CD1c-positive myeloid dendritic cell (primary cell): ENCODE measurements at regions not wholly inside any gene's neighbourhood (a gene's known extent, or its start where the extent isn't known, plus 50 kb on each side); places are given as distances from the start of the nearest gene placed in this dataset.

ENCODE experiments used
- DNase-seq: peaks from one replicate; pipeline ENCODE4 v3.0.0-alpha.2; 2016; ENCODE audit errors: extremely low spot score

DNA sequence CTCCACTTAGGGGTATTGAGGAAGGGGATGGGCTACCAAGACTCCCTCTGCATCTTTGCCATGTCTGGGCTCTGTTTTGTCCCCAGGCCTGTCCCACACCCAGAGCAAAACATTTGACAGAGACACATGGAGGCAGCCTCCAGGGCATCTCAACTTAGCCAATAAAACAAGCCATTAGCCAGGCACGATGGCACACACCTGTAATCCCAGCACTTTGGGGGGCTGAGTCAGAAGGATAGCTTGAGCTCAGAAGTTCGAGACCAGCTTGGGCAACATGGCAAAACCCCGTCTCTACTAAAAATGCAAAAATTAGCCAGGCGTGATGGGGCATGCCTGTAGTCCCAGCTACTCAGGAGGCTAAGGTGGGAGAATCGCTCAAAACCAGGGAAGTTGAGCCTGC, 120.3 kb upstream of the IPO9 start:
- DNase-seq = no peak

DNA sequence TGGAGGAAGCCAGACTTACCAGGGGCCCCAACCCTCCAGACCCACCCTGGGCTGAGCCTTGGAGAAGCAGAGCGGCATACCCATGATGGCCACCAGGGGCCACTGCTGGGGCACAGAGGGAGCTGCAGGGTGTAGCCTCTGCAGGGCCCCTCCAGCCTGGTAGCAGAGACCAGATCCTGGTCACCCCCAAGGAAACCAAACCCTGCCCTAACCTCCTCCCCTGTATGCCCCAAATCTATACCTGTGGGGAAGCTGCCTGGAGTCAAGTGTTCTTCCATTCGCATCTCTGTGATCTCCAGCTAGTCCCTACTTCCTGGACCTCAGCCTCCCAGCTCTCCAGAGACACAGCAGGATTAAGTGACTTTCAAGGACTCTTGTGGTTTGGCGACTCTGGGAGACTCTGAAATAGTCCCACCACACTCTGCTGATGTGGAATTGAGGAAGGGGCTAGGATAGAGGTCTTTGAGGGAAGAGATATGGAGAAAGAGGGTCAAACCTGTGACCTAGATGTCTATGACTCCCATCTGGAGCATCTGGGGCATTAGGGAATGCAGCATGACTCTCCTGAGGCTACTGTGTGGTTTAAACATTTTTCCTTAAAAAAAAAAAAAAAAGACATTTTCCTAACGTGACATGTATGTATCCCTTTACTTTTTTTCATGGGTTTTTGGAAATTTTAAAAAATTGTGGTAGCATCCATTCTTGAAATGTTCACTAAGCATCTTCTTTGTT, 119.2 kb upstream of the IPO9 start:
- peak; percentile 75 for DNase-seq

DNA sequence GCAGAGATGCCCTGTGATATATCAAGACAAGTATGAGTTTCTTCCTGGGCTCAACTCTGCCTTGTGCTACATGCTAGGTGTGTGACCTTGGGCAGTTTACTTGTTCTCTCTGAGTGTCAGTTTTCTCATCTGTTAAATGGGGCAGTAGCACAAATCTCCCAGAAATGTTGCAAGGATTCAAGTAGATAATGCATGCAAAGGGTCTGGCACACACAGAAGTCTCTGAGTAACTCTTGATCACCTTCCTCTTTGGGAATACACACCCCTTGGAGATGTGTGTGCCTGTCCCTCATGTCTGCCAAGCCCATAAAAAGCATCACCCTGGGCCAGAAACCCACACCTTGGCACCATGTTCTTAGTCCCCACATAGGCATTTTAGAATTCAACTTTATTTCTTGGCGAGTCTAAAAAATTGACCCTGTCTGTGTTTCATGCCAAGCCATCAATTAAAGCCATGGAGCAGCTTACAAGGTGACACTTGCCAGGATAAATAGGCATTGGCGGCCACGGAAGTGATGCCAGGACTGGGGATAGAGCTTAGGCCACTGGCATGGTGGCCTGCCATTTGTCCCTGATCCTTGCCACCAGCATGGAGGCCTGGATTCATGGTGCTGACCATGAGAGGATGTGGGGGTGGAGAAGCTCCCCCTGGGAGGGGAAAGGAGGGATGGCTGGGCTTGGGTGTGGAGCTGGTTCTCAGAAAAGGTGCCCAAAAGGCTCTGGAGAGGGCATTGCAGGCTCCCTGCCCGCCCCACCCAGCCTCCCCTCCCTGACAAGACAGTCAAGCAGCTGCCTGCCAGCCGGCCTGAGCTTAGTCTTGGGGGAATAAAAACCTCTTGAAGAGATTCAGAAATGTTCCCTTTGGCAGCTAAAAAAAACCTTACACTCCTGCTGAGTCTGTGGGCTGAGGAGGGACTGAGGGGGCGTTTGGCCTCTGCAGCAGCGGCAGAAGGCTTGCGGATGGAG, 118.0 kb upstream of the IPO9 start:
- peak; percentile 22 for DNase-seq

DNA sequence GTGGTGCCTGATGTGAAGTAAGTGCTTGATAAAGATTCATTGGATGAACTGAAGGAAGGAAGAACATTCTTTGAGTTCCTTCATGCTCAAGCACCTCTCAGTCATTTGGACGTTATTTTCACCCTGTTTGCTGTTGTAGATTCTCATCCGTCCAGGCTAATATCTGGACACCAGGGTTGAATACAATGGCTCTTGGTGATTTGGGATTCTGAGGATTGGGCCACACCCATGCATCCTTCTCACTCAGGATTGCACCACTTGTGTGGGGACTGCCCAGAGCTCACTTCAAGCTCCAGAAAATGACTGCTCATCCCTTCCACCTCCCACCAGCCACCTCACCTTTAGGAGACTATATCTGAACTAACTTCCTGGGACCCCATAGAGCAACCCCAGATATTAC, 117.1 kb upstream of the IPO9 start:
- DNase-seq = no peak

DNA sequence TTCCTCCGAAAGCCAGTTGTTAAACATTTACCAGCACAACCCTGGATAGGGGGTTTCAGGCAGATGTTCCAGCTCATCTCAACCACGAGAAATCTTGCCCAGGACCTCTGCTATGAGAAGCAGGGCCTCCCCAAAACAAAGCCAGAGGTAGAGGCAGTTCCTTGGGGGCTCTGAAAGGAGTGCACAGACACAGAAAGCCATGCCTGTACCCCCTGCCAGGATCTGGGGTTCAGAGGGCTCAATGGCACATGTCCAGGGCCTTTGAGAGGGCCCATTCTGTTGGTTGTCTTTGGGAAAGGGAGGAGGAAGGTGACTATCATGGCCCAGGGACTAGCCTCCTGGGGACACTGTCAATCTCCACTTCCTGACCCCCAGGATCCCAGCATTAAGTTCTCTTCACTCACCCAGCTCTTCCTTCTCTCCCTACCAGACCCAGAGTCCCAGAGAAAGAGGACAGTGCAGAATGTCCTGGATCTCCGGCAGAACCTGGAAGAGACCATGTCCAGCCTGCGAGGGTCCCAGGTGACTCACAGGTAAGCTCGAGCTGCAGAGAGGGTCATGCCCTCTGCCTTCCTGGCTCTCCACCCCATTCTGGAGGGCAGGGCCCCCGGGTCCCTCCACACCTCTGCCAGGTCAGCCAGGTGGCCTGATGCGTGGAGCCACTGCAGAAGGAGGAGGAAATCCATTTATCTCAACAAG, 116.4 kb upstream of the IPO9 start:
- no peak for DNase-seq

DNA sequence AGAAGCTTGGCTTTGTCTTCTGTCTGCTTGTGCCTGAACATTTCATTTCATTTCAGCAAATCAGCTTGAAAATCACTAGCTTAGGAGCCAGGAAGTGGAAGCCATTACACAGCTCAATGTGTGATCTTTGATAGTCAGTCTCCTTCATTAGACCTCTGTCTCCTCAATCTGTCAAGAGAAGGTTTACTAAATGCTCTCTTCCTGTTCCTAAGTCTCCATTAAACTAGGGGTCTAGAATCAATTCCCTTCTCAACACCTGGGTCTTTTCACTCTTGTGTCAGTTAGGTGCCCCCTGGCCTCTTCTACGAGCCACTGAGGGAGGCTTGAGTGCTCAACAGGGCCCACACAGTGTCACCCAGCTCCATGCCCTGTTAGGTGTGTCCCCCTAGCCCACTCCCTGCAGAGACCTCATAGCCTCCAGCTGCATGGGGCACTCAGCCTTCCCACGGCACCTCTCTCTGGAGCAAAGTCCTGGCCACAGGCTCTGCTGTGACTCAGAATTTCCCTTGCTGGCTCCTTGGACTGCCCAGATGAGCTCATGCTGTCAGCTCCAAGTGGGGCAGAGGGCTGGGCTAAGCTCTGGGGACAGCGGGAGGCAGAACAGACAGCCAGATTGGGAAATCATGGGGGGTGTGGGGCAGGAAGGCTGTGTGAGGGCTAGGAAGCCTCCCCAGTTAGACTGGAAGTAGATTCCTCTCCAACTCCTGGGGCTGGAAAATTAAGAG, 115.7 kb upstream of the IPO9 start:
- DNase-seq = peak; percentile 95

DNA sequence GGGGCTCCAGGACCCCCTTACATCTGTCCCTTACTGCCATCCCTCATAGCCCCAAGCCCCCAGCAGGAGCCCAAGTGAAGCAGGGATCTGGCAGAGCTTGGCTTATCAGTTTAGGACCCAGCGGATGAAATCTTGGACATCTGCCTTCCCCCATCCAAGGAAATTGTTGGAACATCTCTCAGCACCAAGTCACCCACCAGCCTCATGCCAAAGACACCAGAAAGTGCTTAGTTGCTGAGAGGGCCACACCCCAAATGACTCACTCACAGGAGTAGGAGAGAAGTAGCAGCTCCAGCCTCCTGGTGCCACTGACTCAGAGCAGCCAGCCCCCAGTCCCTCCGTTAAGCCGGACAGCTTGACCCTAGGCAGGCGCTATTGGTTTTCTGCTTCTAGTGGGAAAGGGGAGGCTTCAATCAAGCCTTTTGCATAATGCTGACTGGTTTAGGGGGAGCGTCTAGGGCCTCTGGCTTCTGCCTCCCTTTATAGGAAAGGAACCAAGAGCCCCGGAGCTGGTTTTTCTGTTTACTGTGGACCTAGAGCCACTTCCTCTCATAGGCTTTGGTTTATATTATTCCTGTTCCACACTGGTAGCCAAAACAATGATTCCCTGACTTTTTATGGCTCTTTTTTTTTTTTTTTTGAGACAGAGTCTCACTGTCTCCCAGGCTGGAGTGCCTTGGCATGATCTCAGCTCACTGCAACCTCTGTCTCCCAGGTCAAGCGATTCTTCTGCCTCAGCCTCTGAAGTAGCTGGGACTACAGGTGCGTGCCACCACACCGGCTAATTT, 114.2 kb upstream of the IPO9 start:
- DNase-seq = peak; percentile 94

DNA sequence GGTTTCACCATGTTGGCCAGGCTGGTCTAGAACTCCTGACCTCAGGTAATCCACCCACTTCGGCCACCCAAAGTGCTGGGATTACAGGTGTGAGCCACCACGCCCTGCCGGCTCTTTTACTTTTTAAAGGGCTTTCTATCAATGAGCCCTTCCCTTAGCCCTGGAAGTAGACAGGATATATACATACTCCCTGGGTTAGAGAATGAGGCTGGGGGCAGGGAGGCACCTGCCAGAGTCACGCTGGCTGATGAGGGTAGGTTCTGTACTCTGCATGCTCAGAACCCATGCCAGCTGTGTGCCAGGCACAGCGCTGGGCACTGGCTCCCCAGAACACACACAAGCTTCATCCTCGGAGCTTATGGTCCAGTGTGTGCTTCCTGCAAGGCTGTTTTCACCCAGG, 113.6 kb upstream of the IPO9 start:
- DNase-seq = no peak

DNA sequence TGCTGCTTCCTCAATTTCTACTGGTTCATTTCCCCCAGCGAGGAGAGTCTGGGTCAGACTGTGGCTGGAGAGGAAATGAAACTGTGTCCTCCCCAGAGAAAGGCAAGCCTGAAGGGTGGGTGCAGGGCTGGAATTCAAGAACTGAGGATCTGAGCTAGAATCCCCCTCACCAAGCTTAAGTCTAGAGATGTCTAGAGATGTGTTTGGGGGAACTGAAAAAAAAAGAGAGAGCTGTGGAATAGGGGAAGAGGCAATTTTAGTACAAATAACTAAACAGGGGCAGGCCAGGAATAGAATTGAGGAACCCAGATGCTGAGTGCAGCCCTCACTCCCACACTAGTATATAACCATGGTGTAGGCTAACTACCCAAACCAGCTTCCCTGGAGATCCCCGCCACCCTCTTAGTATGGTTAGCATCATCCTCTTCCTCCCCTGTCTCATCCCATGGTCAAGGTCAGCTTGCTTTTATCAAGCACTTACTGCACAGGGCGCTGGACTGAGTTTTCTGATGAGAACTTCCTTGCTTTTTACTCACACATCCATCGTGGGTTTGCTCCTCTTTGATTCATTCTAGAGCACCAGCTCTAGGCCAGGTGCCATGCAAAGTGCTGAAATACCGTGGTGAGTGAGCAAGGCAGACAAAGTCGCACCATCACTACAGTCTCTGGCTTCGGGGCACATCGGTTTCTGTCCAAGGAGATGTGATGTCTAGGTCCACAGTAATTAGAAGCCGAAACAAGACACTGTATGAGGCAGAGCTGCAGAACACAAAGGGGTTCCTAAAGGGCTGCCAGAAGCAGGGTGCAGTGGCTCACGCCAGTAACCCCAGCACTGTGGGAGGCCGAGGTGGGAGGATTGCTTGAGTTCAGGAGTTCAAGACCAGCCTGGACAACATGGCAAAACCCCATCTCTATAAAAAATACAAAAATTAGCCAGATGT, 112.9 kb upstream of the IPO9 start:
- peak; percentile 96 for DNase-seq

DNA sequence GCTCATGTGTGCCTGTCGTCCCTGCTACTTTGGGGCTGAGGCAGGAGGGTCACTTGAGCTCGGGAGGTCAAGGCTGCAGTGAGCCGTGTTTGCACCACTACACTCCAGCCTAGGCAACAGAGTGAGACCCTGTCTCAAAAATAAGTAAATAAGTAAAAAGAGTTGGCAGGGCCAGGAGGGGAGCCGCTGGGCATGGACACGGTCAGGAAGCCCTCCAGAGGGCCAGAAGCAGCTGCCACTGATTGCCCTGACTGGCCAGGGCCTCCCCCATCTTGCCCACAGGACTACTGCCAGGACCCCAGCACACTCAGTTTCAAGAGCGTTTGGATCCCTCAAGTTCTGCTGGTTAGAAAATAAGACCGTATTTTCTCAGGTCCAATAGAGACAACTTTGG, 112.2 kb upstream of the IPO9 start:
- DNase-seq = no peak

DNA sequence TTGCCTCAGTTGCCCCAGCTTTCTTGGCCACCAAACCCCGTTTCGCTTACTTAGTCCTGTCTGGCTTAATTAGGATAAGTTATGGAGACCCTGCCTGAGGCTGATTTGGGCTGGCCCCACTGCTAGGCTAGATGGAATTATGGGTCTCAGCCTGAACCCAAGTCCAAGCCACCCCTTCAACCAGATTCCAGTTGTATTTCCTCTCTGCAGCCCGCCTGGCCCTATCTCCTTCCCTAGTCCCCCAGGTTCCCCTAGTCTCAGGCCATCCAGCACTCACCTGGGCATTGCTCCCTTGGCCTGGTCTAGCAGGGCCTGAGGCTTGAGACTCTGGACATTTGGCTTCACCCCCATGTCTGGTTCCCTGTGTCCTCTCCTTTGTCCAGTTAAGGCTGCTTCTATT, 111.7 kb upstream of the IPO9 start:
- no peak for DNase-seq

DNA sequence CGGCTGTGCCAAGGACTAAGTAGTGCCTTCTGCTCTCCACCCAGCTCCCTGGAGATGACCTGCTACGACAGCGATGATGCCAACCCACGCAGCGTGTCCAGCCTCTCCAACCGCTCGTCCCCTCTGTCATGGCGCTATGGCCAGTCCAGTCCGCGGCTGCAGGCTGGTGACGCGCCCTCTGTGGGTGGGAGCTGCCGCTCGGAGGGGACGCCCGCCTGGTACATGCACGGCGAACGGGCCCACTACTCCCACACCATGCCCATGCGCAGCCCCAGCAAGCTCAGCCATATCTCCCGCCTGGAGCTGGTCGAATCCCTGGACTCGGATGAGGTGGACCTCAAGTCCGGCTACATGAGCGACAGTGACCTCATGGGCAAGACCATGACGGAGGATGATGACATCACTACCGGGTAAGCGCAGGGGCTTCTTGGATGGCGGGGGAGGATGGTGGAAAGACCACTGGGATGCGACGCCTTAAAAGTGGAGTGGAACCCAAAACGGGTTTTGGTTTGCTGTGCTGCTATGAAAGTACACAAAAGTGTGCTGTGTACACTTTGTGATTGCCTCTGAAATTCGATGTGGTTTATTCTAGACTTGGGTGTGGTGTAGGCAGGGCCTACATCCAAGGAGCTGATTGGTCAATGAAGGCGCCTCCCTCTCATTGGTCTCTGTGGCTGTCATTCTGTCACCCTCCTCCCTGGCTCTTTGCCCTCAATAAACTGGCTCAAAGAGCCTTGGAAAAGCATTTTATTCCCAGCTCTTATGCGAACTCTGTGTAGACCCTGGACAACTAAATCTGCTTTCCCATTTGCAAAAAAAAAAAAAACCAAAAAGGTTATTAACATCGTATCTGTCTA, 110.4 kb upstream of the IPO9 start:
- no peak for DNase-seq

DNA sequence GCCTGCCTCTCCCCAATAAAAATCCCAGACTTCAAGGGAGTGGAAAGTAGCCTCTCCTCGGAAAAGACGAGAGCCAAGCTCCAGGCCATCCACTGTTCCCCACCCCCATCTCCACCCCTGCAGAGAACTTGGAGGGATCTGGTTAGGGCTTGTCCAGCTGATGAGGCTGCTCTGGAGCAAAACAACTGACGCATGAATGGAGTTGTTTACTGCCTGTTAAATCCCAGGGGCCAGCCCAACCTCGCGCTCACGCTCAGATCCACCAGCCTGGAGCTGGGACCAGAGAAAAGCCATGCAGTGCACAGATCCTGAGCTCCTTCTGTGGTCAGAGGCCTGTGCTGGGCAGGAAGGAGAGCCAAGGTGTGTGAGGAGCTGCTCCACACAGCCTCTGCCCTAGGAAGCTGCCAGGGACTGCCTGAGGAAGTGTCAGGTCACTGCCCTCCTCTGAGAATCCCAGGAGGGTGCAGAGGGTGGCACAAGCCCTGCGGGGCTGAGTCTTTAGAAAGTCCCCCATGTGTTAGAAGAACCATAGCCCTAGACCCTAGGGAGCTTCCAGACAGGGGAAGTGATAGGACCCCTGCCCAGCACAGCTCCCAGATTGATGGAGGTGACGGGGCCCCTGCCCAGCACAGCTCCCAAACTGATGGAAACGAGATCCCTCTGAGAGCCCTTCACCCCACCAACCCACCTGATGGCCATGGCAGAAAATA, 109.0 kb upstream of the IPO9 start:
- no peak for DNase-seq

DNA sequence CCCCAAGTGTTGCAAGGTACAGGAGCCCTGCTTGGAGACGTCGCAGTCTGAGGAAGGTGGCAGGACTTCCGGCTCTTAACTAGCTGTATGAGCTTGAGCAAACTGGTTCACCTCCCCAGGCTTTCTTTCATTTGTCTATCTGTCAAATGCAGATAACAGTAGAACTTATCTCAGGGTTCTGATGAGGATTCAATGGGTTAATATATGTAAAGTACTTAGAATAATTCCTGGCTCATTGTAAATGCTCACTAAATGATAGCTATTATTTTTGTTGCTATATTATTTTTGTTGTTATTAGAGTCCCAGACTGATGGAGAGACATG, 108.5 kb upstream of the IPO9 start:
- DNase-seq = no peak

DNA sequence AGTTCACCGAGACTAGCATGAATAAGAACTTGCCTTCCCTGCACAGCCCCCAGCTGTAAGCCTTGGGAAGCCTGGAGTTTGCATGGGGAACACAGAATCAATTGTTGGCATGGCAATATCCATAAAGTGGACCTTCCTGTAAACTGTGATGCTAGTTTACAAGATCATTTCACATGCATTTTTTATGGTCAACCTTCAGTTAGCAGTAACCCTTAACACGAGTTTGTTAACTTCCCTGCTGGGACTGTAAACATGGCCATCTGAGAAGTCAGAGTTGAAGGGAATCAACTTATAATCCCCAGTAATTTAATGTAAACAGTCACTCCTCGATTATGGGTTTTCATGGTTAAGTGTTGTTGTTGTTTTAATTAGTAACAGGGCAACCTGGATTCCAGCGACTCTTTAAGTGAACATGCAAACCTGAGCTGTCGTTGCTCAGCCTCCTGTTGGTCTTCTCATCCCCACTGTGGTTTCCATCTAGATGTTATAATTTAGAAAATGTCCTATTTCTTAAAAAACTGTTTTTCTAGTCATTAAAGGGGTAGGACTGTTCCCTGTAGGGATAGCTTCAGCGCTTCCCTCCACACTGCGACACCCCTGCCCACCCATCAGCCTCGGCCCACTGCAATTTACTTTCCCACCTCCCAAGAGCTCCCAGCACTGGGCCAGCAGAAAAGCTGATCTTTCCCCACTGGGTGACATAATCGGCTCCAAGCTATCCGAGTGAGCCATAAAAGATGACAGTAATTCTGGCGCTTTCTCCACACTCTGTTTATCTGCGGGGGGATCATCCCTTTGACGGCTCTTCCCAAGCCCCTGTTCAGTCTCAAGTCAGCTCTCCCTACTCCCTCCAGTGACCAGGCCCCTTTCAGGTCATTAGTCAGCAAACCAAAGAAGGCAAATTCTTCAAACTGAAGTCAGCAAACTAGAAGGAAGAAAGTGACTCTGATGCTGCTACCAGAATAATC, 107.6 kb upstream of the IPO9 start:
- no peak for DNase-seq

DNA sequence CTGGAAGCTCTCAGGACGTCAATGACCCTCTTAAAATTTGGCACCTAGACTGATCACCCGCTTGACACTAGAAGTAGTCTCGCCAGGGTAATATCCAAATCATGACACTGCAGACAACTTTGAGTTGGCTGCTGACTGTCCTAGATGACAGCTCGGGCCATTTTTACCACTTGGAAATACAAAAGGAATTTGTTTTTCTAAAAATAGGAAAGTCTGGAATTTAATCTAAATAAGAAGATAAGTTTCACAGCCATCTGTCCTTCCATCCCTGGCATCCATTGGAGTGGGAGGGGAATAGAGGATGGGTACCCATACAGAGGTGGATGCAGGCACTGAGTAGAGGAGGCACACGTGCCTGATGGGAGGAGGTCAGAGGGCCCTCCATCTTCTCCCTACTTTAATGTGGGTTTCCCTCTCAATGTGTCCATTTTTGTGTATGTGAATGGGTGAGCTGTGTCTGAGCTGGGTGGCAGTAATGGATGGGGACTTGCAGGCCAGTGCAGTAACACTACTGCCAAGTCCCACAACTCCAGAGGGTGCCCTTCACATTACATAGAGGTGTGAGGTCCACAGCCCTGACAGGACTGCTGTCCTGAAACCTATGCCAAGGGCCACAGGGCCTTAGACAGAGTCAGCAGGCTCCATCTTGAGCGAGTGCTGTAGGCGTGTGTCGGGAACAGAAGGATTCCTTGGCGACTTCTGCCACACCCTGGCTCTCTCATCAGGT, 104.8 kb upstream of the IPO9 start:
- no peak for DNase-seq

DNA sequence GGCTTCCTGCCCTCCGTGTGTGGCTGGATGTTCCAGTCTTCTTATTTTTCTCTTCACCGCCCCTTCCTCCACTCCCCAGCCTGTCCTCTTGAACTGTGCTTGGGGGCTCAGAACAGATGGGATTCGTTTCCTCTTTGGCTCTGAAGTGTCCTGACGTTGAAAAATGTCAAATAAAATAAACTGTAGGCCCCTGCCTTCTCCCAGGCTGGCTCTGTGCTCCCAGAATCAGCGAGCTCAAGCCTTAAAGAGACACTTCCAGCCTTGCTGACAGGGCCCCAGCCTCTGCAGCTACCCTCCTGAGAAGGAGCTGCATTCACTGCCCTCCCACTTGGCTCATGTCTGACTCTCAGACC, 104.2 kb upstream of the IPO9 start:
- no peak for DNase-seq
